IMR-90 (cell line): ENCODE measurements at regions not wholly inside any gene's neighbourhood (a gene's known extent, or its start where the extent isn't known, plus 50 kb on each side); places are given as distances from the start of the nearest gene placed in this dataset.

Source experiments
- ATAC-seq: fragments of 200-7000 bp; cut with Tn5 transposase; 2 replicates; pipeline ENCODE4 v1.9.1; 2020; ENCODE audit warnings: low read depth, mild to moderate bottlenecking, moderate library complexity
- BruUV-seq: library from RNA; stranded (reverse); fragments of 400-500 nt; replicated peaks from 2 replicates; lab custom pipeline; 2021; lab: Mats Ljungman, UMichigan
- CTCF ChIA-PET: fragments of 300-600 bp; formaldehyde crosslinking; extraction: SDS; loops from one replicate; lab custom pipeline; 2021; ENCODE audit warnings: antibody characterized with exemption; lab: Yijun Ruan, JAX
- POLR2A ChIA-PET: fragments of 300-600 bp; sonication (Branson Sonifier 250); formaldehyde crosslinking; loops from one replicate; lab custom pipeline; 2022; ENCODE audit warnings: antibody characterized with exemption; ENCODE audit not compliant: unreplicated experiment; lab: Charles Lee
- DNase-seq: peaks from one replicate; pipeline ENCODE4 v3.0.0; 2013
- H2AFZ ChIP-seq: replicated peaks from 2 replicates; pipeline ENCODE3; 2013; ENCODE audit warnings: low read length, mild to moderate bottlenecking; ENCODE audit not compliant: poor library complexity
- H2AK5ac ChIP-seq: 2 replicates; pipeline ENCODE4 v1.6.1; 2013; ENCODE audit warnings: low read depth, low read length, inconsistent platforms
- H2AK9ac ChIP-seq: replicated peaks from 2 replicates; pipeline ENCODE3; 2013; ENCODE audit warnings: mild to moderate bottlenecking, low read depth, low read length, moderate library complexity; ENCODE audit not compliant: poor library complexity
- H2BK120ac ChIP-seq: 2 replicates; pipeline ENCODE4 v1.6.1; 2013; ENCODE audit warnings: low read depth, low read length, inconsistent platforms
- H2BK15ac ChIP-seq: 3 replicates; pipeline ENCODE4 v1.6.1; 2013; ENCODE audit warnings: low read depth, low read length, inconsistent platforms
- H2BK20ac ChIP-seq: 2 replicates; pipeline ENCODE4 v1.6.1; 2013; ENCODE audit warnings: low read depth, mild to moderate bottlenecking, inconsistent platforms, low read length, moderate library complexity
- H2BK5ac ChIP-seq: 2 replicates; pipeline ENCODE4 v1.6.1; 2013; ENCODE audit warnings: mild to moderate bottlenecking, low read depth, low read length, inconsistent platforms; ENCODE audit not compliant: poor library complexity, severe bottlenecking
- H3K14ac ChIP-seq: replicated peaks from 2 replicates; pipeline ENCODE4 v1.6.1; 2013; ENCODE audit warnings: low read depth, low read length, inconsistent platforms
- H3K18ac ChIP-seq: 2 replicates; pipeline ENCODE4 v1.6.1; 2013; ENCODE audit warnings: low read depth, low read length, control low read depth
- H3K23ac ChIP-seq: 2 replicates; pipeline ENCODE4 v1.6.1; 2013; ENCODE audit warnings: low read depth, low read length, inconsistent platforms
- H3K27ac ChIP-seq: 2 replicates; pipeline ENCODE4 v1.5.1; 2013; ENCODE audit warnings: mild to moderate bottlenecking, control low read depth, low read length; ENCODE audit not compliant: insufficient read depth
- H3K27me3 ChIP-seq: 2 replicates; pipeline ENCODE4 v1.6.1; 2013; ENCODE audit warnings: low read length; ENCODE audit not compliant: control insufficient read depth, insufficient read depth
- H3K36me3 ChIP-seq: 2 replicates; pipeline ENCODE4 v1.6.1; 2013; ENCODE audit warnings: low read length, mixed read lengths; ENCODE audit not compliant: control insufficient read depth, insufficient read depth
- H3K4ac ChIP-seq: 2 replicates; pipeline ENCODE4 v1.6.1; 2013; ENCODE audit warnings: low read depth, low read length, inconsistent platforms
- H3K4me1 ChIP-seq: 2 replicates; pipeline ENCODE4 v1.6.1; 2013; ENCODE audit warnings: low read length, mixed read lengths; ENCODE audit not compliant: control insufficient read depth, insufficient read depth
- H3K4me2 ChIP-seq: 2 replicates; pipeline ENCODE4 v1.6.1; 2013; ENCODE audit warnings: low read depth, mild to moderate bottlenecking, control low read depth, low read length, moderate library complexity
- H3K4me3 ChIP-seq: 2 replicates; pipeline ENCODE4 v1.5.1; 2013; ENCODE audit warnings: low read depth, mild to moderate bottlenecking, control low read depth, low read length, moderate library complexity; ENCODE audit not compliant: insufficient read depth
- H3K56ac ChIP-seq: 2 replicates; pipeline ENCODE4 v1.6.1; 2013; ENCODE audit warnings: low read length, inconsistent platforms; ENCODE audit not compliant: insufficient read depth; ENCODE audit errors: extremely low read depth
- H3K79me1 ChIP-seq, 2 experiments: 2 replicates each; pipeline ENCODE4 v1.6.1; 2013; ENCODE audit warnings: low read length in 2 of 2, inconsistent platforms in 1 of 2, low read depth in 1 of 2
- H3K9ac ChIP-seq: 2 replicates; pipeline ENCODE4 v1.6.1; 2013; ENCODE audit warnings: low read depth, low read length, control low read depth
- H3K9me1 ChIP-seq: 2 replicates; pipeline ENCODE4 v1.6.1; 2013; ENCODE audit warnings: low read length, inconsistent platforms; ENCODE audit not compliant: insufficient read depth
- H3K9me3 ChIP-seq: 2 replicates; pipeline ENCODE4 v1.6.1; 2013; ENCODE audit warnings: low read length; ENCODE audit not compliant: control insufficient read depth, insufficient read depth
- H4K20me1 ChIP-seq: 2 replicates; pipeline ENCODE4 v1.6.1; 2013; ENCODE audit warnings: low read length, inconsistent platforms; ENCODE audit not compliant: insufficient read depth
- H4K5ac ChIP-seq: 2 replicates; pipeline ENCODE4 v1.6.1; 2013; ENCODE audit warnings: mild to moderate bottlenecking, low read depth, low read length, control low read depth
- H4K8ac ChIP-seq, 2 experiments: 2 replicates each; pipeline ENCODE4 v1.6.1; 2013; ENCODE audit warnings: low read depth in 2 of 2, low read length in 2 of 2, control low read depth in 1 of 2, inconsistent platforms in 1 of 2
- H4K91ac ChIP-seq: 2 replicates; pipeline ENCODE4 v1.6.1; 2013; ENCODE audit warnings: low read depth, low read length, inconsistent platforms; ENCODE audit not compliant: insufficient read depth
- WGBS, 2 experiments: methylation state at CpG; one replicate each; pipeline versions ENCODE4 v1.1.5 to v1.1.7; 2013; ENCODE audit warnings: missing lambda C conversion rate in 2 of 2; ENCODE audit not compliant: insufficient read length in 1 of 2; ENCODE audit errors: extremely low coverage in 2 of 2; 5-methylcytosine and 5-hydroxymethylcytosine counted together
- dilution Hi-C: fragments of 300-500 bp; cut with HindIII; formaldehyde crosslinking; loops from one replicate; pipeline ENCODE4 v1.14.3; 2018; ENCODE audit warnings: low sequenced_read_pairs; ENCODE audit not compliant: unreplicated experiment
- in situ Hi-C: fragments of 300-500 bp; cut with MboI; formaldehyde crosslinking; loops from 3 replicates; pipeline ENCODE4 v1.14.3; 2019; ENCODE audit warnings: low sequenced_read_pairs, inconsistent platforms, mixed read lengths
- intact Hi-C: fragments of 100-400 bp; cut with micrococcal nuclease; formaldehyde crosslinking; loops from 2 replicates; pipeline ENCODE4 v1.10.0; 2022
- TF ChIP-seq, protein P1 (sequence below): fragments of 150-350 bp; IDR thresholded peaks from 2 replicates; pipeline ENCODE4 v1.6.1; 2016; ENCODE audit warnings: low read depth, mild to moderate bottlenecking, low read length, moderate library complexity, borderline replicate concordance

DNA sequence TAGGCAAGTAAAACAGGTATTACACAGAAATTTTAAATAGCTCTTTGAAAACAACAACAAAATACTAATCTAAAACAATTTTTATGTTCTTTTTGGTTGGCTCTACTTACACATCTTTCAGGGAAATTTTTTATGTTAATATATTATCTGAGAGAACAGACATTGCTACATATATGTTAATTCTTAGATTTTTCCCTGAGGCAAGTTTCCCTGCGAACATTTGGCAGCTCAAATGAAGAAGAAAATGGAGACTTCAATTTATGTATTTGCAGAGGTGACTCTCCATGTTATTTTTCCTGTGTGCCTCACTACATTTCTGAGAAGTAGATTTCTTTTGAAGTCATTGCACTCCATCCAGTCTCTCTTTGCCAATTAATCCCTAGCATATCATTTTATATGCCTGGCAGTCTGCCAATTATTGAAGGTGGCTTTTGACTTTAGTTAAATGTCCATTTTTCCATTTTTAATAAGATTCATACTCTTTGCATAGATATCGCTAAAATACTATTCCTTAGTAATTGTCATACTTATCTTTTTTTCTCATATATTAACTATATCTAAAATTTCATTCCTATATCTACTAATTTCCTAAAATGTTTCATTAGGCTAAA is 908.2 kb upstream of the CDH10 start:
- CTCF ChIA-PET: no interaction called here

More for the DNA sequence above, 908.2 kb upstream of the CDH10 start:
- Histone ChIP-seq H3K56ac (no peak overlapping the region), H3K4ac (no peak overlapping the region), H2BK15ac (no peak overlapping the region), H3K14ac (no peak overlapping the region), H4K20me1 (no peaks in the 10 kb centered on the region), H3K18ac (no peak overlapping the region), H2BK120ac (no peak overlapping the region), H3K4me2 (no peak overlapping the region), H3K4me3 (no peak overlapping the region), H3K36me3 (no peaks in the 10 kb centered on the region), H2AFZ (no peak overlapping the region), H4K91ac (no peak overlapping the region), H3K27ac (no peak overlapping the region), H3K9me3 (peaks cover 2% of the 10 kb centered on the region; the same call in 1 of the 2 replicates), H2AK5ac (no peak overlapping the region), H3K9ac (no peak overlapping the region), H3K4me1 (no peaks in the 10 kb centered on the region), H2AK9ac (no peak overlapping the region), H3K9me1 (no peaks in the 10 kb centered on the region), H2BK5ac (no peak overlapping the region), H4K8ac (no peak overlapping the region), H3K23ac (no peak overlapping the region), H3K79me1 (no peaks in the 10 kb centered on the region), H2BK20ac (no peak overlapping the region), H4K5ac (no peak overlapping the region), H3K27me3 (no peaks in the 10 kb centered on the region)
- intact Hi-C loops (no loop called here), dilution Hi-C loops (no loop called here), in situ Hi-C loops (no loop called here)
- no CpG with 5 or more reads among the region's 2 CpGs for WGBS, 2 experiments
- BruUV-seq: no TSS peak
- ATAC-seq: no peak
- TF ChIP-seq, protein P1, sequence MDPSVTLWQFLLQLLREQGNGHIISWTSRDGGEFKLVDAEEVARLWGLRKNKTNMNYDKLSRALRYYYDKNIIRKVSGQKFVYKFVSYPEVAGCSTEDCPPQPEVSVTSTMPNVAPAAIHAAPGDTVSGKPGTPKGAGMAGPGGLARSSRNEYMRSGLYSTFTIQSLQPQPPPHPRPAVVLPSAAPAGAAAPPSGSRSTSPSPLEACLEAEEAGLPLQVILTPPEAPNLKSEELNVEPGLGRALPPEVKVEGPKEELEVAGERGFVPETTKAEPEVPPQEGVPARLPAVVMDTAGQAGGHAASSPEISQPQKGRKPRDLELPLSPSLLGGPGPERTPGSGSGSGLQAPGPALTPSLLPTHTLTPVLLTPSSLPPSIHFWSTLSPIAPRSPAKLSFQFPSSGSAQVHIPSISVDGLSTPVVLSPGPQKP: no peak
- DNase-seq: no peak
- POLR2A ChIA-PET: no interaction called here
